CD4-positive, alpha-beta T cell (primary cell): ENCODE measurements at regions not wholly inside any gene's neighbourhood (a gene's known extent, or its start where the extent isn't known, plus 50 kb on each side); places are given as distances from the start of the nearest gene placed in this dataset.

ENCODE experiments used
- ATAC-seq: fragments of 200-7000 bp; cut with Tn5 transposase; one replicate; pipeline ENCODE4 v1.10.0; 2022; ENCODE audit warnings: mild to moderate bottlenecking; ENCODE audit not compliant: poor library complexity
- CTCF ChIA-PET: fragments of 350-600 bp; sonication (Branson Sonifier 250); formaldehyde crosslinking; loops from one replicate; lab custom pipeline; 2021; ENCODE audit warnings: antibody characterized with exemption, inconsistent platforms; lab: Charles Lee
- POLR2A ChIA-PET: fragments of 350-600 bp; sonication (Branson Sonifier 250); formaldehyde crosslinking; loops from one replicate; lab custom pipeline; 2021; ENCODE audit warnings: antibody characterized with exemption, inconsistent platforms; lab: Charles Lee
- DNase-seq, 14 experiments: peaks; one replicate each; pipeline ENCODE4 v3.0.0-alpha.2; 2013 to 2020; ENCODE audit warnings: mixed read lengths in 2 of 14
- H3K27ac ChIP-seq, 2 donors: one replicate each; pipeline versions ENCODE4 v1.5.1 to v1.7.0; 2013; ENCODE audit warnings: low read length in 2 of 2, low read depth in 1 of 2, mild to moderate bottlenecking in 1 of 2
- H3K27me3 ChIP-seq, 2 experiments: 1 replicate in 1 of 2; 2 replicates in 1 of 2; pipeline versions ENCODE4 v1.6.1 to v1.7.0; 2013; ENCODE audit warnings: low read length in 2 of 2, control low read depth in 1 of 2, mild to moderate bottlenecking in 1 of 2, moderate library complexity in 1 of 2; ENCODE audit not compliant: insufficient read depth in 2 of 2, control insufficient read depth in 1 of 2
- H3K36me3 ChIP-seq: one replicate; pipeline ENCODE4 v1.6.1; 2013; ENCODE audit warnings: low read length, control low read depth; ENCODE audit not compliant: insufficient read depth
- H3K4me1 ChIP-seq: one replicate; pipeline ENCODE4 v1.6.1; 2013; ENCODE audit warnings: low read length, control low read depth; ENCODE audit not compliant: insufficient read depth
- H3K4me3 ChIP-seq: one replicate; pipeline ENCODE4 v1.5.1; 2013; ENCODE audit warnings: mild to moderate bottlenecking, low read length, moderate library complexity
- H3K9me3 ChIP-seq, 2 experiments: 1 replicate in 1 of 2; 2 replicates in 1 of 2; pipeline versions ENCODE4 v1.6.1 to v1.7.0; 2013; ENCODE audit warnings: low read length in 2 of 2, mild to moderate bottlenecking in 2 of 2, control low read depth in 1 of 2, moderate library complexity in 1 of 2; ENCODE audit not compliant: control insufficient read depth in 1 of 2, insufficient read depth in 1 of 2
- H3K27ac Mint-ChIP-seq: one replicate; pipeline ENCODE4 v1.8.0; 2020; ENCODE audit warnings: mixed read lengths
- H3K27me3 Mint-ChIP-seq: one replicate; pipeline ENCODE4 v1.8.0; 2021; ENCODE audit warnings: mixed read lengths
- H3K36me3 Mint-ChIP-seq: one replicate; pipeline ENCODE4 v1.8.0; 2021; ENCODE audit warnings: low read depth, mixed read lengths
- H3K4me1 Mint-ChIP-seq: one replicate; pipeline ENCODE4 v1.8.0; 2021; ENCODE audit warnings: low read depth, mixed read lengths
- H3K4me3 Mint-ChIP-seq: one replicate; pipeline ENCODE4 v1.8.0; 2020; ENCODE audit warnings: mild to moderate bottlenecking, mixed read lengths
- H3K9me3 Mint-ChIP-seq: one replicate; pipeline ENCODE4 v1.8.0; 2020; ENCODE audit warnings: mixed read lengths
- CTCF ChIP-seq: fragments of 200-600 bp; IDR thresholded peaks from one replicate; pipeline ENCODE4 v1.8.0; 2022; ENCODE audit warnings: antibody characterized with exemption, mild to moderate bottlenecking
- intact Hi-C, 2 experiments: fragments of 100-400 bp; cut with DNase I in 1 of 2; cut with micrococcal nuclease in 1 of 2; formaldehyde crosslinking; loops; one replicate each; pipeline versions ENCODE4 v1.15.1 to v1.9.0; 2023 to 2025; cut with DNase I, micrococcal nuclease

GRCh38 chr5:92337772-92338234, 954.7 kb upstream of the ARRDC3 start:
- H3K27ac ChIP-seq, result no peak overlapping the region
- no peak overlapping the region for H3K27ac Mint-ChIP-seq
- intact Hi-C loops, result no loop called here
- peaks cover 5% of the 10 kb centered on the region for H3K9me3 Mint-ChIP-seq
- no peak overlapping the region for H3K4me3 Mint-ChIP-seq
- H3K4me3 ChIP-seq, result no peak overlapping the region
- no peaks in the 10 kb centered on the region for H3K4me1 ChIP-seq
- H3K36me3 Mint-ChIP-seq, result no peaks in the 10 kb centered on the region
- H3K27me3 ChIP-seq, result no peaks in the 10 kb centered on the region
- no peaks in the 10 kb centered on the region for H3K36me3 ChIP-seq
- no peaks in the 10 kb centered on the region for H3K27me3 Mint-ChIP-seq
- no peaks in the 10 kb centered on the region for H3K4me1 Mint-ChIP-seq
- no peaks in the 10 kb centered on the region for H3K9me3 ChIP-seq
- ATAC-seq, result no peak
- no peak for TF ChIP-seq CTCF
- ChIA-PET CTCF (no interaction called here), POLR2A (no interaction called here)
- DNase-seq, result no peak

GRCh38 chr5:92332039-92332438, 948.9 kb upstream of the ARRDC3 start:
- no peaks in the 10 kb centered on the region for H3K36me3 Mint-ChIP-seq
- H3K27me3 ChIP-seq, result no peaks in the 10 kb centered on the region
- DNase-seq, result no peak
- no peaks in the 10 kb centered on the region for H3K36me3 ChIP-seq
- no peaks in the 10 kb centered on the region for H3K4me1 Mint-ChIP-seq
- intact Hi-C loops, result no loop called here
- no peak overlapping the region for H3K4me3 ChIP-seq
- no peak for TF ChIP-seq CTCF
- ChIA-PET POLR2A (no interaction called here), CTCF (no interaction called here)
- no peaks in the 10 kb centered on the region for H3K4me1 ChIP-seq
- no peaks in the 10 kb centered on the region for H3K27me3 Mint-ChIP-seq
- H3K9me3 ChIP-seq, result no peaks in the 10 kb centered on the region
- no peak for ATAC-seq
- H3K27ac ChIP-seq, result no peak overlapping the region
- peaks cover 2% of the 10 kb centered on the region for H3K9me3 Mint-ChIP-seq
- no peak overlapping the region for H3K4me3 Mint-ChIP-seq
- H3K27ac Mint-ChIP-seq, result no peak overlapping the region

GRCh38 chr5:92330365-92330764, 947.2 kb upstream of the ARRDC3 start:
- Histone ChIP-seq H3K27ac (no peak overlapping the region), H3K4me3 (no peak overlapping the region), H3K9me3 (no peaks in the 10 kb centered on the region), H3K4me1 (no peaks in the 10 kb centered on the region), H3K27me3 (no peaks in the 10 kb centered on the region), H3K36me3 (no peaks in the 10 kb centered on the region)
- no peak for DNase-seq
- intact Hi-C loops, result no loop called here
- Mint-ChIP-seq H3K27ac (no peak overlapping the region), H3K4me1 (no peaks in the 10 kb centered on the region), H3K4me3 (no peak overlapping the region), H3K9me3 (no peaks in the 10 kb centered on the region), H3K27me3 (no peaks in the 10 kb centered on the region), H3K36me3 (no peaks in the 10 kb centered on the region)
- no peak for TF ChIP-seq CTCF
- ATAC-seq, result no peak
- ChIA-PET CTCF (no interaction called here), POLR2A (no interaction called here)
